GM19023 (cell line): ENCODE measurements at regions not wholly inside any gene's neighbourhood (a gene's known extent, or its start where the extent isn't known, plus 50 kb on each side); places are given as distances from the start of the nearest gene placed in this dataset.
"Not testable (repeated sequence)": the region's sequence is repeated elsewhere in the genome, so short reads cannot be mapped to it uniquely, and the experiment has no call there.

ENCODE experiments used
- ATAC-seq: cut with Tn5 transposase; IDR thresholded peaks from one replicate; pipeline ENCODE4 v1.9.1; 2021; ENCODE audit warnings: mild to moderate bottlenecking, moderate library complexity; ENCODE audit not compliant: unreplicated experiment

DNA sequence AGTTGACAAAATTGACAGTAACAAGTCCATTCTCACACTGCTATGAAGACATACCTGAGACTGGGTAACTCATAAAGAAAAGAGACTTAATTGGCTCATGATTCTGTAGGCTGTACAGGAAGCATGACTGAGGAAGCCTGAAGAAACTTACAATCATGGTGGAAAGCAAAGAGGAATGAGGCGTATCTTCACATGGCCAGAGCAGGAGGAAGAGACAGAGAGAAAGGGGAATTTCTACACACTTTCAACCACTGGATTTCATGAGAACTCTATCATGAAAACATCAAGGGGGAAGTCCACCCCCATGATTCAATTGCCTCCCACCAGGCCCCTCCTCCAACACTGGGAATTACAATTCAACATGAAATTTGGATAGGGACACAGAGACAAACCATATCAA is 758.4 kb upstream of the SLITRK1 start:
- no peak for ATAC-seq

DNA sequence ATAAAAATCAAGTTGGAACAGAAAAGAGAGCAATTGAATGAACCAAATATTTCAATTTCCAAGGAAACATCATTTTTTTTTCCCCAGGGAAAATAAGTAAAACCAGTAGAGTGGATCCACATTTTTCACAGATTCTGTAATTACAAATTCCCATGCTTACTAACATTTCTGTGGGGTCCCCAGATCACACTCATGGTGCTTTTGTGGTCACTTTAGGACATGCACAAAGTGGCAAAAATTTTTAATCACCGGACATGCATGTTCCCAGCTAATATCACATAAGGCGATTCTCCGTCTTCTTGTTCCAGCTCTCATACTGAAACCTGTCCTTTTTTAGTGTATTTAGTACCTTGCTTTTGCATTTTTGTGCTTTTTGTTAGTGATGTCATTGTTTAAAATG is 748.2 kb upstream of the SLITRK1 start:
- ATAC-seq, result no peak

DNA sequence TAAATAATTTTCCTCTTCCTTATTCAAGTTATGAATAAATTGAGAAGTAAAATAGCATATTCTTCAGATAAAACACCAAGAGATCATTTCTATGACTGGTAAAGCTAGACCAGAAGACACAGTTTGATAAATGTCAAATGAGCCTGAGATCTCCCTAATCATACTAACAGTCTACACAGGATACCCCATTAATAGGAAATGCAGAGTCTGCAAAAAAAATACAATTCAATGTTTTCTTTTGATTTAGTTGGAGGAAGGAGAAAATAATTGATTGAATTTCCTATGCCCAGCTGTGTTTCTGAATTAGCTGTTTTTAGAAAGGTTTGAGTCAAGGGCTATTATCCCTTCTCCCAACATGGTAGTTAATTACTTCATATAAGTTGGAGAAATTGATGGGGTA is 734.6 kb upstream of the SLITRK1 start:
- no peak for ATAC-seq

DNA sequence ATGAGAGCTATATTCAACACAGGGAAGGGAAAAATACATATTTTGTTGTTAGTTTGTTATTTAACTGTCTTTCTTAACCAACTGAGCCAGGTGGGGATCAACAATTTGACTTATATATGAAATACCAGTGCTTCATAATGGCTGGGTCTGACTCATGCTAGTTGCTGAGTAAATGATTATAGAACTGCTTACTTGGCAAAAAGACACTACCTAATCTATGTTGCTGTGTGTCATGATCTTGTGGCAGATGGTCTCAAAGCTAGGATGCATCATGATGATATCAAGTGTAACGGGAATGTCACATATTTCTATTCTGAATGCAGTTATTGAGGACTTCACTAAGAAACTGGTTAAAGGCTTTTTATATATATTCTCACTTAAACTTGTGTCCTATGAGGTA is 727.4 kb upstream of the SLITRK1 start:
- ATAC-seq, result no peak

DNA sequence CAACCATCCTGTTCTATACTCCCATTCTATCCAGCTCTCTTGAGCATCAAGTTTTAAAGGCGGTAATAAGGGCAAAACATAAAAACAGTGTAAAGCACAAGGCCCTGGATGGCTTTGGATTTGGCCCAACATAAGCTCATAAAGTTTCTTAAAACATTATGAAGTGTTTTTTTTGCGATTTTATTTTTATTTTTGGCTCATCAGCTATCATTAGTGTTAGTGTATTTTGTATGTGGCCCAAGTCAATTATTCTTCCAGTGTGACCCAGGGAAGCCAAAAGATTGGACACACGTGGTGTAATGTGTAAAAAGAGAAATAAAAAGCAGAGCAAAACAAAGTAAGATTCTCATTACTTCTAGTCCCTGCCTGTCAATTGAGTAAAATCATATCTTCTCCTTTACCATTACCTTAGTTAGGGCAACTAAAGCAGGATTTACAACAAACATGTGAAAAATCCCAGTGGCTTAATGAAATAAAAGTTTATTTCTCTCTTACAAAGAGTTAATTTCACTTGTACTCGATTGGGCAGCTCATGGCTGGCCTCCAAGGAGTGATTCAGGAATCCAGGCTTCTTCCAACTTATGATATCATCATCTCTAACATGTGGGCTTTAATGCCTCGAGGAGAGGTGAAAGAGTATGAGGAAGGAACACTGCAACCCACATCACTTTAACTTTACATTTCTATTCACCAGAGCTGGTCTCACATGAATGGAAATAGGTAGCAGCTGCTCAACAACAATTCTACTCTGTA is 725.2 kb upstream of the SLITRK1 start:
- no peak for ATAC-seq

DNA sequence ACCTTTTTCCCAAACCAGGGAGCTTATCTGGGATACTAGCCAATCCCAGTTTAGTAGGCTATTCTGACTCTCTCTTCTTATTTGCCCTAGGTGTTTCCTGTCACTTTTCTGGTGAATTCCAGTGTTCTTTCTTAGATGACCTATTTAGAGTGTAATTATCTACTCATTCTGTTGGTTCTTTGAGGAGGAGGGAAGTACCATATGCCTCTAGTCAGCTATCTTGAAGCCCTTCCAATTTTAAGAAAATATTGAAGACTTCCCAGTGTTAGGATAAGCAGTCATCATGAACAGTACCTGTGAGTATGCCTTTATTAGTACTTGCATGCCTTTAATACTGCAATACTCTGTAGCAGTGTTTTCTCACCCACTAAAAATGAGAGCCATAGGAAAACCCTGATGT is 724.3 kb upstream of the SLITRK1 start:
- no peak for ATAC-seq

DNA sequence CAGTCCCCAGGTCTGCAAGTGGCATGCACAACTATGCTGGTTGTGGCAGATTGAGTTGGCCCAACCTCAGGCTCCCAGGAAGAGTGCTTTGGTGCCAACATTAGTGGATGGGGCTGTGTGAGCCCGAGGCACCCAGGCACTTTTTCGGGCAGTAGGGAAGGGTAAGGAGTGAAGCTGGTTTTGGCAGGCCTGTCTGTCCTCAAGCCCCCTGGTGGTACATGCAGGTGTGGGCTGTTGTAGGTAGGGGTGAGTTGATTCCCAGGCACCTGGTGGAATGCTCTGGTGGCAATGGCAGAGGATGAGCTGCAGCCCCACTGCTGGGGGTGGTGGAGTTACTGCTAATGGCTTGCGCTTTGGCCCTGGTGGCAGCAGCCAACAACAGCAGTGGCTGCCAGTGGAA is 723.7 kb upstream of the SLITRK1 start:
- no peak for ATAC-seq

DNA sequence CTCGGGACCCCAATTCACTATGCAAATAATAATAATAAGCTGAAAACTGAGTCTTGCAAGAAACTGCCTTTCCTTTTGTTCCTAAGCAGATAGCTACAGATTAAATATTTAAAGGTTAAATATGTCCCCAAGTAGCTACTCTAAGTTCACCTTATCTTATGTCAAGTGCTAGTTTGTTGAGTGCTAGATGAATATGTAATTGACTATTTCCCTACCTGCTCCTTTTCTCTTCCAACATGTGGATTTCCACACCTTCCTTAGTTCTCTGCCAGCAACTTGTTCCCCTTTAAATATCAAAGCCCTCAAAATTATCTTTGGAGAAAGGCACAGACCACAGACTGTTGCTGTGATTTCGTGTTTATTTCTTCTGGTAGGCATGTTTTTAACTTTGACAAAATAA is 709.2 kb upstream of the SLITRK1 start:
- ATAC-seq, result no peak

DNA sequence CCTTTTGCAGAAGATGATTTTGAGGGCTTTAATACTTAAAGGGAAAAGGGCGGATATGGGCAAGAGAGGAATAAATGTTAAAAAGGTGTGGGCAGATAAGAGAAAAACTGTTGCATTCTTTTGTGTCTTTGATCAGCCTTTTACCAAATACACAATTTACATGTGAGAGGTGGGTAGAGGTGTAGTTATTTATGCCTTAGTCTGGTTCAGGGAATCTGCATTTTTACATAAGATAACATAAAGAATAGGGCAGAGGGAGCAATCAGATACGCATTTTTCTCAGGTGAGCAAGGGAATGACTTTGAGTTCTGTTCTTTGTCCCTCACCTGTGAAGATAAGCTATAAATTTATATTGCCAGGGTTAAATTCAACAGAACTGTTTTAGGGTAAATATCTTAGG is 708.4 kb upstream of the SLITRK1 start:
- ATAC-seq, result no peak

DNA sequence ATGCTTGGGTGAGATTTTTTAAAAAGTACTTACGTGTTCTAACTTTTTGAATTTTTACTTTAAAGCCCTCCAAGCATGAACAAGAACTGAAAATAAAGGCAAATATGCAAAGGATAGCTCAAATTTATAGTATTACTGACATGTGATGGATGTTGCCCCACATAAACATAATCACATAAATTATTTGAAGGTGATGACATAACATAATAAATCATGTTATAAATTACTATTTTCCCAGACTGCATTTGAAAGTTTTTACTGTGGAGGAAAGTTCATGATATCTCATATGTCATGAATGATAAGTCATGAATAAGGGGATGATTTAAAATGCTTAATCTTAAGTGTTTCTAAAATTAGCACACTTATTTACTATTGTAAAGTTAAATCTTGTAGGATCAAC is 705.7 kb upstream of the SLITRK1 start:
- no peak for ATAC-seq

DNA sequence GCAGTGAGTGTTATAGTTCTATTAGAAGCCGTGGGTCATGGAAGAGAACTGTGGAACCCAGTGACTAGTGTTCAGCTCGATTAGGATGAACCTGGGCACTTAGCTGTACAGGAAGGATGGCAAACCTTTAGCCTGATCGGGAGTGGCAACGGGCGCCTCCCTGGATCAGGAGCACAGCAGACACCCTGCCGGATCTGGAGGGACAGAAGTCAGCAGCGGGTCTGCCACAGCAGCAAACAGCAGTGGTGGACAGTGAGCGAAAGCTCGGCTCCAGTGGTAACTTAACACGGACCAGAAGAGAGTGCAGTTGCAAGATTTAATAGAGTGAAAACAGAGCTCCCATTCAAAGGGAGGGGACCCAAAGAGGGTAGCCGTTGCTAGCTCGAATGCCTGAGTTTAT is 697.6 kb upstream of the SLITRK1 start:
- not testable (repeated sequence) for ATAC-seq

DNA sequence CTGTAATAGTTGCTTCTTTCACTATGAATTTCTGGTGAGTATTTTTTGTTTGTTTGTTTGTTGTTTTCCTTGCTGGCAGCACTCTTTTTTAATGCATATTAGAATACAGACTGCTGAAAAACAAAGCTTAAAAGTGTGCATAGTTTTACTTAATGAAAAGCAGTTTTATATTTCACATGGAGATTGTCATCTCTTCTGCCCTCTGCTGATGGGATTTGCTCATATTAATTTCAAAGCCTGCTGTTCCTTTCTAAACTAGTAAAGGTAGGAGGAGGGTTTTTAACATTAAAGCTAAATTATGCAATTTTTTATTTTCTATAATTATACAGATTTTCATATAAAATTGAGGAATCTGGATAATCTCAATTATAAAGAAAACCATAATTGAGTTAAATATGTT is 692.6 kb upstream of the SLITRK1 start:
- ATAC-seq, result no peak

DNA sequence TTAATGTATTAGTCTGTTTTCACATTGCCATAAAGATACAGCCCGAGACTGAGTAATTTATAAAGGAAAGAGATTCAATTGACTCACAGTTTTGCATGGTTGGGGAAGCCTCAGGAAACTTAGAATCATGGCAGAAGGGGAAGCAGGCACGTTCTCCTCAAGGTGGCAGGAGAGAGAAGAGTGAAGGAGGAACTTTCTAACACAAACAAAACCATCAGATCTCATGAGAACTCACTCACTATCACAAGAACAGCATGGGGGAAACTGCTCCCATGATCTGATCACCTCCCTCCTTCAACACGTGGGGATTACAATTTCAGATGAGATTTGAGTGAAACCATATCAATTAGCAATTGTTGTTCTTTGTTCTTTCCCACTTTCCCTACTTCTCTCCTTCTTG is 689.0 kb upstream of the SLITRK1 start:
- ATAC-seq, result no peak

DNA sequence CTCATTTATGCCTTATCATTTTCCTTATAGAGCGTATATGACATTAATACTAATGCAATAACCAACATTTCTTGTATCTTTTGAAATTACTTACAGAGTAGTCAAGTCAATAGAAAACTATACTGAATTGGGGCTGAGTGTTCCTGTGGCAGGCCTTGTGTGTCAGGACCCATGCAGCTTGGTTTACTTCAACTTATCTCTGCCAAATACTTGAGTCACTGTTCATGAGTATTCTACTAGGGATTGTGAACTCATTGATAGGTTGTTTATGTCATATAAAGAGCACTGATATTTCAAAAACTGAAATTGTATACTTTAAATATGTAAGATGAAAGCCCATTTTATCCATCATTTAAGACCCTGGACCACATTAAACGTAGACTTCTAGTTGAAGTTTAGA is 688.6 kb upstream of the SLITRK1 start:
- ATAC-seq, result no peak

DNA sequence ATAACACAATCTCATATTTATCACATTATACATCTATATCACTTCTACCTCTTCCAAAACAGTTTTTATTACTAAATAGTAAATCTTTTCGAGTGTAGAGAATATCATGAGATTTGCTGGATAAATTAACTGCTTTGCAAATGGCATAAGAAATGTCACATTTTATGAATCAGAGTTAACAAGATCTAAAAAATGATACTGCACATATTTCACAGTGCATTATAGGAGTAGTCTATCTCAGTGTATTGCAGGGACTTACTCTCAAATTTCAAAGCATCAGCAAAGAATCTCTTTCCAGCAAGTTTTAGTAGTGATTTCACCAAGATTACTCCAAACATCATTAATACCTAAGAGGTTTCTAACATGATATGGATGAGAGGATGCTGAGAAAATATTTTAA is 687.1 kb upstream of the SLITRK1 start:
- ATAC-seq, result no peak

DNA sequence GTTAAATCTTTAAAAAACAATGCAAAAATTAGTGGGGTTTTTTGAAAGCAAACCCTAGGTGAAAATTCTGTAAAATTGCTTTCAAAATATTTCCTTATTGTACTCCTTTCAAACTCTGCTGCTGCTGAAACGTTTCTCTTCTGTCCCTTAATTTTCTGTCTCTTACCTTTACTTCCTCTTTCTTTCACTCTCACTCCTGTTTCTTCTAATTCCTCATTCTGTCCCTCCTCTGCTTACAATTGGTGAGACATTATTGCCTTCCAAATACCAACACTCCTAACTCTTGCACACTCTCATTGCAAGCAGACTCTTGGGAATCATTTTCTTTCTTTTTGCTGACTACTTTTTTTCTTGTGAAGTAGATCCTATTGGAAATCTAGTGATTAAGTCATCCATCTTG is 685.6 kb upstream of the SLITRK1 start:
- ATAC-seq, result no peak

DNA sequence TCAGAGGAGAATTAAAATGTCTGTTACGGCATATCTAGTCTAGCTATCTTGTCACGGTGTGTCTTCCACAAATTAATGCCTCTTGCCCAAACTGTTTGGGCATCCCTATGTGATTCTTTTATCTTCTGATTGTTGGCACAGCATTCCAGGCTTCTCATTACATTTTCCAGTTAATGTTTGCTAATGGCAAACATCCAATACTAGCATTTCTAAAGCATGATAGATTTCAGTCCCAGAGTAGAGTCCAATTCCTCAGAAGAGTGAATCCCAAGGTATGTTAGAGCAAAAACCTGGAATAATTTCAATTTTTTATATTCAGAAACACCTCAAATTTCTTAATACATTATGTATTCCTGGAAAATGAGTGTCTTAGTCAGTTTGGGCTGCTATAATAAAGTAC is 684.5 kb upstream of the SLITRK1 start:
- ATAC-seq, result no peak

DNA sequence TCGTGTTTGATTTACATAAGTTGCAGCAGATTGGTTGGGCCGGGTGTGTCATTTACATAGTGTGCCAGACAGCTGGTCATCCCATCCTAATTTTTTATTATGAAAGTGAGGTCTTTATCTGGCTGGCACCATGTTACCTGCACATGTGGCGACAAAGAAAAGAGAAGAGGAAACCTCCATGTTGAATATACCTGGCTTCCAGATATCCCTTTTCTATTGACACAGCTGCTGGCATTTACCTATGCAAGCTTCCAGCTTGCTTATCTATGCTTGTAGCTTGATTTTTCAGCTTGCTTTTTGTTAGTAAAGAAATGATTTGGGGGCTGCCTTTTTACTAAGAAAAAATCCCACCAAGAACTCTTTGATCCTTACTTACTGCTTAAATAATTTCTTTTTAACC is 681.3 kb upstream of the SLITRK1 start:
- ATAC-seq, result no peak

DNA sequence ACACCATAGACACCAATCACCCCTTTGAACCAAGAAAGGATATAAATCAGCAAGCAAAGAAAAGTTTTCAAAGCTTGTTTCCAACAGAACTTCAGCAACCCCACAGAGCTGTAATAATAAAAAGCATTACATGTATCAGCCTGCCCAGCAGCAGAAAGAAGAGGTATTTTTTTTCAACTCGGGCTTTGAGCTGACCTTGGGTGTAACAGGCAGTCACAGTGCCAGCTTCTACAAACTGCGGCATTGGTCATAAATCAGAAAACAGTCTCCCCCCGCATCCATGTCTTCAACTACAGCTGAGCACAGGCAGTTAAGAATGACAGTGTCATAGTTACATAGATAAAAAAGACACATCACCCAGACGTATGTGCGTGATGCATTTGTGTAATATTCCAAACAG is 671.0 kb upstream of the SLITRK1 start:
- no peak for ATAC-seq

DNA sequence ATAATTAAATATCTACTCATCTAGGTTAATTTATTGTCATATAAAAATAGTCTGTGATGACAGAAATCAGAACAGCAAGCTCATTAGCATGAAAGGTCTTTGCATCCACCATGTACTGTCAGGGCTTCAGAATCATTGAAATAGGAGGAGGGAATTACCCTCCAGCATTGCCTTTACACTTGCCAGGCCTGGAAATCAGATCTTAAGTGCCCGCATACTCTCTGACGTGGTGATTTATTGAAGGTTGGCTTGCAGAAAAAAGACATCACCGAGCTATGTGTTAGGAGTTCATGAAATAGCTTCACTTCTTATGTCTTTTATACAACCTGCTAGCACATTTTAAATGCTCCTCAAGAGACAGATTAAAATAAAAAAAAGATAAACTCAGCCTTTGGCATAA is 661.7 kb upstream of the SLITRK1 start:
- ATAC-seq, result no peak

DNA sequence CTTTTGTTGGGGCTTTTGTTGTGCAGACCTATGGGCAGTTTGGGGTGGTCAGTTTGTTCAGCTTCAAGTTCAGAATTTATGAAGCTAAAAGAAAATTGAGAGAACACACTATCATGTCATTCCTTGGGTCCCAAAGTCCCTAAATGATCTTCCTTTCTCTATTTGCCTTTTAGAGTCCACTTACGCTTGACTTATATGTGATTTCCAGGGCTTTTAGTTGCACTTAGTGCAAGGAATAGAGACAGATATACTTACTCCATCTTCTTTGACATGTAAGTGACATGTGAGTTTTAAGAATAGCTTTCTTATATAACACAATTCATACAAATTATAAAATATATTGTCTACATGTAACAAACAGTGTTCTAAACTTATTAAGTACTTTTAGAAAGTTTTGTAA is 660.1 kb upstream of the SLITRK1 start:
- no peak for ATAC-seq

DNA sequence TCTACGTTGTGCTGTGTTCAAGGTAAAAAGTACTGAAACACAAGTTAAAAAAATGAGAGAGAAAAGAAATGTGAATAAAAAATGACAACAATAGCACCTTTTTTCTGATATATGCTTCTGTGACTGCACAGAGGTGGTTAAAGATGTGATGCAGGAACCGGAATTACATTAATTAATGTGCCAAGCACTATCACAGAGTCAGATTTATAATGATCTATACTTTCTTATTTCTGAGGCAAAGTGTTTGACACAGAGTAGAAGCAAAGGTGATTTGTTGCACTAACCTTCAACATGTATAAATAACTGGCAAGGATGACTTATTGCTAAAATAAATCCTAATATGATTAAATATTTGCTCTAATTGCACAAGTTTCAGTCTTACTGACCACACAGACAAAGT is 654.6 kb upstream of the SLITRK1 start:
- ATAC-seq, result no peak

DNA sequence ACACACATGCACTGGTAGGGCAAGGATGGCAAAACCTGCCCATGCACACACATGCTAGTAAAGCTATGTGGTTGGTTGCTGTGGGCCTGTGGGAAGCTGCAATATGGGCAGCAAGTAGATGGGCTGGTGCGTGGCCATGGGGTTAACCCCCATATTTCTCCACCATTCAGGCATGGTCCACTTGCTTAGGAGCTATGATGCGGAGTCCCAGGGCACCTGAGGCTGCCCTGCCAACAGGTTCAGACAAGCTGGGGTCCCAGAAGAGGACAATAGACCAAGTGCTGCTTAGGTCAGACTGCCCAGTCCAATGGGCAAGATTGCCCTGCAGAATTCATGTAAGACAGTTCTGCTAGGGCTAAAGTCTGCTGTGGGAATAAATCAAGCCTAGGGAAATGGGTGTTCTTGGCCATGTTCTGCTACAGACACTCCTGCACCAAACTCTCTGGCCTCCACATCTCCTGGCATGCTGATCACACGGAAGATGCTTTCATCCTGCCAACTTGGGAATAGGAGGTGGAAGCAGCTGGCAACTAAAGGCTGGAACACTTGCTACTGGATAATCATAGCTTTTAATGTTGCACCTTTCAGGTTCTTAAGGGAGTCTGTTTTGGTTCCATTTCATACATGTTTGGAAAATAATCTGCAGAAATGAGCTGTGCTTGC is 646.3 kb upstream of the SLITRK1 start:
- no peak for ATAC-seq
